Muscle of leg (tissue), 3 donors: ENCODE measurements at regions not wholly inside any gene's neighbourhood (a gene's known extent, or its start where the extent isn't known, plus 50 kb on each side); places are given as distances from the start of the nearest gene placed in this dataset.

Experiments used
- DNase-seq: peaks from one replicate; pipeline ENCODE4 v3.0.0; 2013
- H3K27ac ChIP-seq: one replicate; pipeline ENCODE4 v1.5.1; 2013; ENCODE audit warnings: mild to moderate bottlenecking, low read length, control low read depth
- H3K27me3 ChIP-seq: one replicate; pipeline ENCODE4 v1.6.1; 2013; ENCODE audit warnings: low read length; ENCODE audit not compliant: control insufficient read depth, insufficient read depth
- H3K36me3 ChIP-seq: one replicate; pipeline ENCODE4 v1.6.1; 2013; ENCODE audit warnings: low read length; ENCODE audit not compliant: control insufficient read depth, insufficient read depth
- H3K4me1 ChIP-seq: one replicate; pipeline ENCODE4 v1.6.1; 2013; ENCODE audit warnings: low read length; ENCODE audit not compliant: control insufficient read depth, insufficient read depth
- H3K4me3 ChIP-seq: one replicate; pipeline ENCODE4 v1.5.1; 2013; ENCODE audit warnings: low read length, control low read depth
- H3K9me3 ChIP-seq: replicated peaks from 2 replicates; pipeline ENCODE4 v1.6.1; 2013; ENCODE audit warnings: low read depth, low read length; ENCODE audit not compliant: control insufficient read depth
- WGBS: methylation state at CpG from one replicate; pipeline ENCODE4 v1.1.5; 2013; ENCODE audit warnings: missing lambda C conversion rate; ENCODE audit not compliant: insufficient coverage; 5-methylcytosine and 5-hydroxymethylcytosine counted together

- Histone ChIP-seq H3K36me3 (no peaks in the 10 kb centered on the region), H3K4me1 (peaks cover 12% of the 10 kb centered on the region), H3K9me3 (no peaks in the 10 kb centered on the region), H3K4me3 (no peak overlapping the region), H3K27ac (no peak overlapping the region), H3K27me3 (peaks cover 6% of the 10 kb centered on the region)
- 96% methylated on average over 4 of the region's 12 CpGs for WGBS
- DNase-seq: no peak
Measured at GRCh38 chr2:489838-490237, 187.4 kb downstream of the TMEM18 start.

GRCh38 chr2:489084-489483 is 188.1 kb downstream of the TMEM18 start:
- Histone ChIP-seq H3K4me1 (peaks cover 12% of the 10 kb centered on the region), H3K4me3 (no peak overlapping the region), H3K9me3 (no peaks in the 10 kb centered on the region), H3K27ac (no peak overlapping the region), H3K36me3 (no peaks in the 10 kb centered on the region), H3K27me3 (peaks cover 6% of the 10 kb centered on the region)
- DNase-seq: no peak
- 47% methylated on average over 9 of the region's 14 CpGs for WGBS

- no peaks in the 10 kb centered on the region for H3K9me3 ChIP-seq
- H3K27me3 ChIP-seq: peaks cover 3% of the 10 kb centered on the region
- H3K27ac ChIP-seq: no peak overlapping the region
- no peaks in the 10 kb centered on the region for H3K36me3 ChIP-seq
- peak; percentile 18 for DNase-seq
- peaks cover 12% of the 10 kb centered on the region for H3K4me1 ChIP-seq
- no peak overlapping the region for H3K4me3 ChIP-seq
- WGBS: 79% methylated on average over 17 of the region's 40 CpGs
Measured at GRCh38 chr2:487186-488079, 189.8 kb downstream of the TMEM18 start.

GRCh38 chr2:486371-486770 is 190.8 kb downstream of the TMEM18 start:
- DNase-seq: peak; percentile 58
- 91% methylated on average over 9 of the region's 11 CpGs for WGBS
- Histone ChIP-seq H3K27me3 (peaks cover 3% of the 10 kb centered on the region), H3K4me1 (peaks cover 12% of the 10 kb centered on the region), H3K9me3 (no peaks in the 10 kb centered on the region), H3K36me3 (no peaks in the 10 kb centered on the region), H3K27ac (no peak overlapping the region), H3K4me3 (no peak overlapping the region)

- WGBS: 68% methylated on average over 10 of the region's 16 CpGs
- H3K9me3 ChIP-seq: no peaks in the 10 kb centered on the region
- H3K27me3 ChIP-seq: peaks cover 16% of the 10 kb centered on the region
- DNase-seq: no peak
- H3K4me1 ChIP-seq: peaks cover 10% of the 10 kb centered on the region
- H3K4me3 ChIP-seq: no peak overlapping the region
- no peaks in the 10 kb centered on the region for H3K36me3 ChIP-seq
- H3K27ac ChIP-seq: no peak overlapping the region
Measured at GRCh38 chr2:481388-481787, 193.5 kb upstream of the ALKAL2 start.

- H3K27me3 ChIP-seq: peaks cover 16% of the 10 kb centered on the region
- 32% methylated on average over 4 of the region's 13 CpGs for WGBS
Measured at GRCh38 chr2:479490-480176, 191.7 kb upstream of the ALKAL2 start.

GRCh38 chr2:479031-479430 is 191.1 kb upstream of the ALKAL2 start:
- H3K4me3 ChIP-seq: no peak overlapping the region
- H3K4me1 ChIP-seq: peaks cover 4% of the 10 kb centered on the region
- no peak overlapping the region for H3K27ac ChIP-seq
- H3K9me3 ChIP-seq: no peaks in the 10 kb centered on the region
- H3K36me3 ChIP-seq: no peaks in the 10 kb centered on the region
- 52% methylated on average over 9 of the region's 11 CpGs for WGBS
- no peak for DNase-seq
- peaks cover 16% of the 10 kb centered on the region for H3K27me3 ChIP-seq

More at GRCh38 chr2:479490-480176, 191.7 kb upstream of the ALKAL2 start:
- DNase-seq: no peak
- Histone ChIP-seq H3K9me3 (no peaks in the 10 kb centered on the region), H3K36me3 (no peaks in the 10 kb centered on the region), H3K4me1 (peaks cover 4% of the 10 kb centered on the region), H3K4me3 (no peak overlapping the region), H3K27ac (no peak overlapping the region)

- H3K27me3 ChIP-seq: peaks cover 33% of the 10 kb centered on the region
- DNase-seq: no peak
- WGBS: no CpG with 5 or more reads among the region's 8 CpGs
Measured at GRCh38 chr2:471560-471959, 183.7 kb upstream of the ALKAL2 start.

GRCh38 chr2:469514-469913 is 181.6 kb upstream of the ALKAL2 start:
- no peak for DNase-seq
- Histone ChIP-seq H3K36me3 (no peaks in the 10 kb centered on the region), H3K4me1 (peaks cover 13% of the 10 kb centered on the region), H3K9me3 (peaks cover 8% of the 10 kb centered on the region), H3K4me3 (no peak overlapping the region), H3K27me3 (peaks cover 47% of the 10 kb centered on the region), H3K27ac (no peak overlapping the region)
- 63% methylated on average over 10 of the region's 16 CpGs for WGBS

More at GRCh38 chr2:471560-471959, 183.7 kb upstream of the ALKAL2 start:
- Histone ChIP-seq H3K27ac (no peak overlapping the region), H3K36me3 (no peaks in the 10 kb centered on the region), H3K9me3 (peaks cover 8% of the 10 kb centered on the region), H3K4me3 (no peak overlapping the region), H3K4me1 (peaks cover 13% of the 10 kb centered on the region)

- Histone ChIP-seq H3K27me3 (peaks cover 48% of the 10 kb centered on the region), H3K4me1 (peaks cover 13% of the 10 kb centered on the region), H3K9me3 (peaks cover 7% of the 10 kb centered on the region), H3K36me3 (no peaks in the 10 kb centered on the region), H3K27ac (no peak overlapping the region), H3K4me3 (no peak overlapping the region)
- DNase-seq: peak; percentile 26
- WGBS: 20% methylated on average over 20 of the region's 29 CpGs
Measured at GRCh38 chr2:468648-469336, 180.9 kb upstream of the ALKAL2 start.
